ENCODE measurements at regions not wholly inside any gene's neighbourhood (a gene's known extent, or its start where the extent isn't known, plus 50 kb on each side); places are given as distances from the start of the nearest gene placed in this dataset.

DNA sequence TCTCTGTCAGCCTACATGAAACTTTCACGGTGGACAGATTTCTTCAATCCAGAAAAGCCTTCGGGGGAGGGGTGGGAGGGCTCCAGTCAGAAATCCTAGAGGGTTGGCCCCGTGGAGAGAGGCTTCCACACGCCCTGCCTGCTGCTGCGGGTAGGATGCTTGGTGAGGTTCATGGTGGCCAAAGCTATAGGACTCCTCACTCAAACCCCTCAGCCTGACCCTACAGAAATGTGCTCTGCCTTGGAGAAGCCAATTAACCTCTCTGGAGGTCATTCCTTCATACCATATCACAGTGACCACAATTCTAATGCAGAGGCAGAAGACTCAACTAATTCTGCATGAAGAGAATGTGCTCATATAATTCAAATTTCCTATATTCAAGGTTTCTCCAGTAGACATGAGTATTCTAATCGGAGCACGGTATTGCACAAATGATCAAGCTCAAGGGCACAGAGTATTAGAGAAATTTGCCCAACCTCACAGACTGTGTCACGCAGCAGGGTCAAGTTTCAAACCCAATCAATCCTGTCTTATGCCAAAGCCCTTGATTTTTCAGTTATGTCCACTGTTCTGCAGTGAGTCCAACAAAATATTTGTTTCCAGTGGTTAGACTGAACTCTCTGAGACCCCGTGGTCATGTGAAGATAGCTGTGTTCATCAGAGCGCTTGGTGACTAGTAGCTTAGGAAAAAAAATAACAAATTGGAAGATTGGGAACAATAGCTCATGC, 104.8 kb downstream of the TOMM20 start:
- TF ChIP-seq CTCF (IDR thresholded peaks at IDR 0.05): no peak
- TF ChIP-seq POLR2A (IDR thresholded peaks at IDR 0.05): no peak
